HG03354 (cell line): ENCODE measurements at regions not wholly inside any gene's neighbourhood (a gene's known extent, or its start where the extent isn't known, plus 50 kb on each side); places are given as distances from the start of the nearest gene placed in this dataset.

Source experiments
- ATAC-seq: cut with Tn5 transposase; IDR thresholded peaks from one replicate; pipeline ENCODE4 v1.9.1; 2021; ENCODE audit warnings: mild to moderate bottlenecking; ENCODE audit not compliant: unreplicated experiment, poor library complexity, severe bottlenecking

- ATAC-seq: no peak
Observed at GRCh38 chr1:94627771-94628498, 86.4 kb upstream of the F3 start.

- ATAC-seq: no peak
Observed at GRCh38 chr1:94624203-94624602, 82.6 kb upstream of the F3 start.

DNA sequence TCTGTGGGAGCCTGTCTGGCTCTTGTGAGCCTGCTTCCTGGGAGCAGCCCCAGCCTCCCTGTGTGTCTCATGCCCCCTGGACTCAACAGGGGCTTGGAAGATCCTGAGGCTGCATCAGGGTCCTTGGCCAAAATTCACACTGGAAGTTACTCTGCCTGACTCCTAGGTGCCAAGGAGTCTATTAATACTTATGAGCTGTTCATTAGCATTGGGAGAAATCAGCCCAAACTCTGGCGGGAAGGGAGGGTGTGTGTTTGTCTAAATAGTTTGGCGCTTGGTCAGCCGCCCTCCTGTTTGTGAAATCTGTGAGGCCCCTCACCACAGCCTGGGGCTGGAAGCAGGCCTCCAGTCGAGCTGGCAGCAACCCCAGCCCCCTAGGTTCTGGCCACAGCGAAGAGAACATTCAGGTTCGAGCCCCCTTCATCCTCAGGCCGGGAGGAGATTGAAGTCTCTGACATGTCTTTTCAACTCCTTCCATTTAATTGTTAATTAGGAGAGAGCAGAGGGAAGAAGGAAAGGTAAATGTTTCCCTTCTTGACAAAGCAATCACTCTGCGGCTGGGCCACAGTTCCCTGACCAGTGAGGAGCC lies 82.1 kb upstream of the F3 start:
- no peak for ATAC-seq

- no peak for ATAC-seq
Observed at GRCh38 chr1:94622757-94623156, 81.2 kb upstream of the F3 start.

DNA sequence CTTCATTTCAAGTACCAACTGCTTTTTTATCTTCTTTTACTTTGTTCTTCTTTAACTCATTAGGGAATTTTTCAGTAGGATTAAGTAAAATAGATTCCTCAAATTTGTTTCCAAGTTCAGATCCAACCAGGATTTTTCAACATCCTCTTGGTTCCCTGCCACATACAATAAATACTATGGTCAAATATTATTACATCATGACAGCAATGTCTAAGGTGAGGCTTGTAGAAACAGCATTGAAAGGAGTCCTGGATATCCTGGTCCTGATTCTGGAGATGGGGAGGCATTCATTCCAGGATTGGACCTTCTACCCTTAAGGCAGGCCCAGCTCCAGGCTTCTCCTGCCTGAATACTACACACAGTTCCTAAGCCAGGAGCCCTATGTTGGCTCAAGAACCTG lies 80.2 kb upstream of the F3 start:
- ATAC-seq: no peak

GRCh38 chr1:94621395-94621794 lies 79.8 kb upstream of the F3 start:
- no peak for ATAC-seq

GRCh38 chr1:94620345-94621031 lies 78.9 kb upstream of the F3 start:
- no peak for ATAC-seq

GRCh38 chr1:94619731-94620130 lies 78.2 kb upstream of the F3 start:
- no peak for ATAC-seq

DNA sequence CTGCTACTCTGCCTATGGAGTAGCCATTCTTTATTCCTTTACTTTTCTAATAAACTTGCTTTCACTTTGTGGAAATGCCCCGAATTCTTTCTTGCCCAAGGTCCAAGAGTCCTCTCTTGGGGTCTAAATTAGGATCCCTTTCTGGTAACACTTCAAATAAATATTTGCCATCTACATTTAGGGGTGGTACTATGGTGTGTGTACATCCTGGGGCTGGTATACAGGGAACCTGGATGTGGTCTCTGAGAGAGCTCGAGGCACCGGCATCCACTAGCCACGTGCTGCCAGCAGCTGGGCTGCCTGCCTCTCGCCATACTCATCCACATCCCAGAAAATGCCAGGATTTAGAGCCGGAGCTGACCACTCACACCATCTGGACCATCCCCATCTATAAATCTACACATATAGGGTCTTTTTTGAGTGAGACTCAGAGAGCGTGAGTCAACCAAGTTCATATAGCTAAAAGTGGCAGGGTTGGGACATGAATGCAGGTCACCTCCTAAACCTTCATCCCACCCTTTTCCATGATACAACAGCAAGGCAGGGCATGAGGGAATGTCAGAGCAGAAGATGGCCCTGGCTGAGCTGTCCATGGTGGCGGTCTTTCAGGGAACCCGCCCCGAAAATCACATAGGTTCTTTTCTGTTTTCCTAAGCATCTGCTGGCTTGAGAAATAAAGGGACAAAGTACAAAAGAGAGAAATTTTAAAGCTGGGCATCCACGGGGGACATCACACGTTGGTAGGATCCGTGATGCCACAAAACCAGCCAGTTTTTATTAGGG lies 76.6 kb upstream of the F3 start:
- ATAC-seq: no peak

DNA sequence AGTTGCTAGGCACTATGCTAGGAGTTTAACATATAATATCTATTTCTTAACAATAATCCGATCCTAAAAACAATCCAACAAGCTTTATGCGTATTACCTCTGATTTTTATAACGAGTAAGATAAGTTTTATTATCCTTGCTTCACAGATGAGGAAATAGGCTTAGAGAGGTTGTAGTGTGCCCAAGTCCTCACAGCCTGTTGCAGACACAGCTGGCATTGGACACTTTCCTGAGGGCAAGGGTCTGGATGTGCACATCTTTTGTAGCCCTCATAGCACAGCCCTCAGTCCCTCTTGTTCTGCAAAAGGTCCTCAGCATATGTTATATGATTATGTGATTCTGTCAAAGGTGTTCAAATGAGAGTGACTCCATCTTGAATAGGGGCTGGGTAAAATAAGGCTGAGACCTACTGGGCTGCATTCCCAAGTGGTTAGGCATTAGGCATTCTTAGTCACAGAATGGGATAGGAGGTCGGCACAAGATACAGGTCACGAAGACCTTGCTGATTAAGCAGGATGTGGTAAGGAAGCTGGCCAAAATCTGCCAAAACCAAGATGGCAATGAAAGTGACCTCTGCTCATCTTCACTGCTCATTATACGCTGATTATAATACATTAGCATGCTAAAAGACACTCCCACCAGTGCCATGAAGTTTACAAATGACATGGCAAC lies 75.7 kb upstream of the F3 start:
- ATAC-seq: no peak

- ATAC-seq: no peak
Observed at GRCh38 chr1:94616506-94616905, 74.9 kb upstream of the F3 start.

GRCh38 chr1:94614996-94615395 lies 73.4 kb upstream of the F3 start:
- ATAC-seq: no peak

DNA sequence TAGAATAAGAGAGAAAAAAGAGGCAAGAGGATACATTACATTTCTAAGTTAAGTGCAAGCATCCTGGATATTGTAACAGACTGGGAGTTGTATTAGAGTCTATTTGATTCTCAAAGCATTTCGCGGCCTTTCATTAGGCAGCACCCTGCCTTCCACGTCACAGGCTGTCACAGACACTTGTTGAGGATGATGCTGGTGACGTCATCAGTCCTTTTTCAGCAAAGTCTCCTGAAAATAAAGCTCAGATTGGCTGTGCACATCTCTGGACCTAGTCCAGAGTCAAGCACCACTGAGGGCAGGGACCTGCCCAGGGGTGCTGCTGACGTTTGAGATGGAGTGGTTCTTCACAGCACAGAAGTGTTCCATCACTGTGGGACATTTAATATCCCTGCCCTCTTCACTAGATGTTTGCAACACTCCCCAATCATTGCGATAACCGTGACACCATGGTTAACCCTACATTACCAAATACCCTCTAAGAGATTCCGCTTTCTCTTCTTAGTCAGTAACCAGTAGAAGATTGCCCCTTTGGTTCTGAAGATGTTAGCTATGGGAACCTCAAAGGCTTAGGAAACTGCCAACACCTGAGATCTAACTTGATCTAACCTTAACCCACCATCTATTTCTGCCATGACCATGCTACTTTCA lies 72.7 kb upstream of the F3 start:
- ATAC-seq: no peak

- no peak for ATAC-seq
Observed at GRCh38 chr1:94612525-94613204, 71.1 kb upstream of the F3 start.

DNA sequence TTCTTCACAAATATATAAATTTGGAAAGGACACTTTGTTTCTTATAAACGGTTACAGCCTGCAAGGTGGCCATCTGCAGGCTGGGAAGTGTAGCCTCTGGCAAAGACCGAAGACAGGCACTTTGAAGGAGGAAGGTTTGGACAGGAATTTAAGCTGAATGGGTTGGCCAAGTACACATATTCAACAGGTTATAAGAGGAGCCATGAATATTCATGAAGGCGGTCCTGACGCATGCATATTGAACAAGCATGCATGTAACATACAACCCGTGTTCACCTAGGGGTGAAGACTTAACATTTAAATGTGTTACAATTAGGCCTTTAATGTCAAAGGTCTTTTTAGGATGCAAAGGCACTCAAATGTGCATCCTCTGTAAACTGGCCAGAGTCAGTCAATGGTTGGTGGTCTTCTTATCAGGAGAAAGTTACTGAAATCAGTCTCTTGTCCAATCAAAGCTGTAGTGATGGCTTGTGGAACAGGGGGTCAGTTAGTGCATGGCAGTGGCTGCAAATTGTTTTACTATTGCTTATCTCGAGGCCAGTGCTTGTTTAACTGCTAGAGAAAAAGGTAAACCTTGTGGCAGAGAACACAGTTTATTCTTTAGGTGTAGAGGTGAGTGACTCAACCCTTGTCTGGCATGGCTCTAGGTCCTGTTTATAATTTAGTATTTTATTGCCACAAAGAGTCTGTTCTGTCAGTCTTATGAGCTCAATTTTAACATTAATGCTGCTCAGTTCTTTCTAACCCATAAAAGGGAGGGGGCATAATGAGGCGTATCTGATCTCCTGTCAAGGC lies 70.3 kb upstream of the F3 start:
- no peak for ATAC-seq

GRCh38 chr1:94609619-94610018 lies 68.1 kb upstream of the F3 start:
- no peak for ATAC-seq

GRCh38 chr1:94608852-94609530 lies 67.4 kb upstream of the F3 start:
- ATAC-seq: no peak
